ENCODE measurements at regions not wholly inside any gene's neighbourhood (a gene's known extent, or its start where the extent isn't known, plus 50 kb on each side); places are given as distances from the start of the nearest gene placed in this dataset.

GRCh38 chr12:123040106-123040505 lies 59.6 kb downstream of the ARL6IP4 start:
- no peak for DNase-seq

GRCh38 chr12:123038966-123039365 lies 58.5 kb downstream of the ARL6IP4 start:
- no peak for DNase-seq

GRCh38 chr12:123038486-123038885 lies 58.0 kb downstream of the ARL6IP4 start:
- DNase-seq, result no peak

- no peak for DNase-seq
These were observed 57.3 kb downstream of the ARL6IP4 start for GRCh38 chr12:123037791-123038190.

GRCh38 chr12:123036466-123037285 lies 56.2 kb downstream of the ARL6IP4 start:
- DNase-seq, result no peak

GRCh38 chr12:123035841-123036240 lies 55.4 kb downstream of the ARL6IP4 start:
- DNase-seq, result no peak

- DNase-seq, result no peak
These were observed 54.4 kb downstream of the ARL6IP4 start for GRCh38 chr12:123034865-123035264.

GRCh38 chr12:123034022-123034541 lies 53.6 kb downstream of the ARL6IP4 start:
- no peak for DNase-seq

GRCh38 chr12:123033392-123034021 lies 53.0 kb downstream of the ARL6IP4 start:
- no peak for DNase-seq

- DNase-seq, result no peak
These were observed 52.4 kb downstream of the ARL6IP4 start for GRCh38 chr12:123032736-123033391.
